Activated CD8-positive, alpha-beta memory T cell treated with anti-CD3 and anti-CD28 coated beads, Interleukin-2, amount 50 U/mL, for 48 hours (primary cell): ENCODE measurements at regions not wholly inside any gene's neighbourhood (a gene's known extent, or its start where the extent isn't known, plus 50 kb on each side); places are given as distances from the start of the nearest gene placed in this dataset.

Source experiments
- DNase-seq: peaks from one replicate; pipeline ENCODE4 v3.0.0-alpha.2; 2020

GRCh38 chr10:118246332-118247295 is 95.5 kb downstream of the FAM204A start:
- no peak for DNase-seq

GRCh38 chr10:118243907-118244306 is 98.2 kb downstream of the FAM204A start:
- DNase-seq: no peak

GRCh38 chr10:118241229-118242137 is 100.6 kb downstream of the FAM204A start:
- peak; percentile 86 for DNase-seq

GRCh38 chr10:118239236-118239630 is 102.9 kb downstream of the FAM204A start:
- DNase-seq: no peak

GRCh38 chr10:118238573-118239235 is 103.4 kb downstream of the FAM204A start:
- no peak for DNase-seq

- DNase-seq: no peak
These were observed 104.2 kb downstream of the FAM204A start for GRCh38 chr10:118237930-118238329.

- DNase-seq: no peak
These were observed 107.4 kb downstream of the FAM204A start for GRCh38 chr10:118234683-118235082.

GRCh38 chr10:118220346-118220850 is 121.7 kb downstream of the FAM204A start:
- DNase-seq: no peak

- no peak for DNase-seq
These were observed 123.6 kb downstream of the FAM204A start for GRCh38 chr10:118218562-118218961.

- no peak for DNase-seq
These were observed 125.5 kb downstream of the FAM204A start for GRCh38 chr10:118216571-118217170.

- no peak for DNase-seq
These were observed 126.1 kb downstream of the FAM204A start for GRCh38 chr10:118216020-118216419.

GRCh38 chr10:118214776-118215175 is 127.3 kb downstream of the FAM204A start:
- no peak for DNase-seq

- DNase-seq: no peak
These were observed 128.7 kb downstream of the FAM204A start for GRCh38 chr10:118213436-118213835.

GRCh38 chr10:118210276-118210675 is 131.8 kb downstream of the FAM204A start:
- DNase-seq: no peak

- no peak for DNase-seq
These were observed 132.9 kb downstream of the FAM204A start for GRCh38 chr10:118209215-118209614.

- DNase-seq: no peak
These were observed 134.6 kb downstream of the FAM204A start for GRCh38 chr10:118207470-118208007.

- DNase-seq: no peak
These were observed 137.7 kb downstream of the FAM204A start for GRCh38 chr10:118204292-118204943.

- no peak for DNase-seq
These were observed 138.7 kb downstream of the FAM204A start for GRCh38 chr10:118203461-118203860.

- DNase-seq: no peak
These were observed 146.4 kb downstream of the FAM204A start for GRCh38 chr10:118195729-118196128.

GRCh38 chr10:118193642-118194041 is 146.9 kb upstream of the RAB11FIP2 start:
- DNase-seq: no peak

- DNase-seq: no peak
These were observed 134.3 kb upstream of the RAB11FIP2 start for GRCh38 chr10:118181021-118181420.
